Activated gamma-delta T cell treated with anti-CD3 and anti-CD28 coated beads, Interleukin-2, amount 50 U/mL, for 16 hours (primary cell): ENCODE measurements at regions not wholly inside any gene's neighbourhood (a gene's known extent, or its start where the extent isn't known, plus 50 kb on each side); places are given as distances from the start of the nearest gene placed in this dataset.
"Not testable (repeated sequence)": the region's sequence is repeated elsewhere in the genome, so short reads cannot be mapped to it uniquely, and the experiment has no call there.

Experiments used
- DNase-seq: peaks from one replicate; pipeline ENCODE4 v3.0.0-alpha.2; 2020; ENCODE audit warnings: low read depth

DNA sequence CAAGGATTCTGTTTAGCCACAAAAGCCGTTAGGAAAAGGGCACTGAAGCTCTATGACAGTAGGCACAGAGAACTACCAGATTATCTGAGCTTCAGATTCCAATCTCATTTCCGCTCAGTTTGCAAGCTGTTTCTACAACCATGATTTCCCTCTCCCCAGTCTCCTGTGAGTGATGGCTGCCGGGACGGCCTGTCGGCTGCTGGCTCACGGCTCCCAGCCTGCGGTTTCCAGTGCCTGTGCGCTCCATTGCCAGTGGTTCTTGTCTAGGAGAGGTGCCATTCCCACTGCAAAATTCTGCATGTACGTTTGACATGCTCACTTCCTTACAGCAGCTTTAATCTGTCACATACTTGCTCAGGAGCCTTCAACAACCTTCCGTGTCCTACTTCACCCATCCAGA lies 429.1 kb upstream of the FRG1 start:
- DNase-seq, result no peak

DNA sequence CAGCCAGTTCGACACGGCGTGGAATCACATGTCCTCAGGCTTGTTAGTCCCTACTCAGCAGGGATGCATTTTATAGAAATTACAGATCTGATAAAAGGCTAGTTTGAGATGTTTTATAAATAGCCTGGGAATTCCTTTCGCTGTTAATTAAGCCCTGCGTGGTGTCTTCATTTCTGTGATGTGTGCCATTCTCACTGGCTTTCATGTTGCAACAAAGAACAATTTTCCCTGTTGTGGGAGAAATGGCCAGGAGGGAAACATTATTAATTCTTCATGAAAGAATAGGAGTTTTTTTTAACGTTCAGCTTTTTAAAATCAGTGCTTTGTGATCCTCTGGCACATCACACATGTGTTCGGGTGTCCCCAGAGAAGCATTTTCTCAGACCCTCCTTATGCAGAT lies 427.3 kb upstream of the FRG1 start:
- no peak for DNase-seq

- no peak for DNase-seq
These were observed 426.5 kb upstream of the FRG1 start for GRCh38 chr4:189514209-189514608.

GRCh38 chr4:189516902-189517301 lies 423.8 kb upstream of the FRG1 start:
- no peak for DNase-seq

- no peak for DNase-seq
These were observed 421.5 kb upstream of the FRG1 start for GRCh38 chr4:189519186-189519585.

DNA sequence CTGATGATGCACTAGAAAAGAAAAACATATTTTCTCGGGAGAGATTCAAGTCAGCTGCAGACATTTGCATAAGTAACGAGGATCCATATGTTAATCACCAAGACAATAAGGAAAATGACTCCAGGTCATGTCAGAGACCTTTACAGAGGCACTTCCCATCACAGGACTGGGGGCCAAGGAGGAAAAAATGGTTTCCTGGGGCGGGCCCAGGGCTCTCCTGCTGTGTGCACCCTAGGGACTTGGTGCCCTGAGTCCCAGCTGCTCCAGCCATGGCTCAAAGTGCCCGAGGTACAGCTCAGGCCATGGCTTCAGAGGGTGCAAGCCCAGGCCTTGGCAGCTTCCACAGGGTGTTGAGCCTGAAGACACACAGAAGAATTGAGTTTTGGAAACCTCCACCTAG lies 415.4 kb upstream of the FRG1 start:
- DNase-seq, result no peak

- DNase-seq, result no peak
These were observed 409.8 kb upstream of the FRG1 start for GRCh38 chr4:189530848-189531247.

DNA sequence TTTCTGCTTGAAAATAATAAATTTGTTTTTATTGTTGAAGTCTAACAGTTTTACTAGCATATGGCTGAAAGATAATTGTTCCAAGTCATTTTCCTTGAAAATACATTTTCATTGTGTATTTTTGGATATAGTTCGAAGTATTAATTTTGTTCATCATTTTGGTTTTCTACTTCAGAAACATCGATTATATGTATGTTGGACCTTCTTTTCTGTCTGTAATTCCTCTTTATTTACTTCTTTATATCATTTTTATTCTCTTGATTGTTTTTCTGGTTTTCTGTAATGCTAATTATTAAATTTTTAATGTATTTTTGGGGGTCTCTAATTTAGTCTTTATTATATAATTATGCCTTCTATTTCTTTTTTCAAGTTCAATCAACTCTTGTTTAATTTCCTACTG lies 407.1 kb upstream of the FRG1 start:
- no peak for DNase-seq

DNA sequence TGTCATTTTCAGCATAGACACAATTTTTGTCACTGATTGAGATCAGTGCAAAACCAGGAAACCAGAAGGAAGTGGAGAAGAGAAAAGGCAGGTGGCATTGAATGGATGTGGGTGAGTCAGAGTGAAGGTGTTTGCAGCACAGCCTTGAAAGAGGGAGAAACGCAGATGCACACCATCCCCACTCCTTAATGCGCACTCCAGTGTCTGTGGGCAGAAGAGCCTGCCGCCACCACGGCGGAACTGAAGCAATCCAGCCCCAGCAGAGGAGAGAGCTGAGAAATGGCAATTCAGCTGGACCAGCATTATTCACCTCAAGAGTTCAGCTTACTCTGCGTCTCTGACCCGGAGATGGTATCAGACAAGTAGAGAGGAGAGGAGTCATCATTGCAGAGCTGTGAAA lies 393.1 kb upstream of the FRG1 start:
- DNase-seq, result no peak

DNA sequence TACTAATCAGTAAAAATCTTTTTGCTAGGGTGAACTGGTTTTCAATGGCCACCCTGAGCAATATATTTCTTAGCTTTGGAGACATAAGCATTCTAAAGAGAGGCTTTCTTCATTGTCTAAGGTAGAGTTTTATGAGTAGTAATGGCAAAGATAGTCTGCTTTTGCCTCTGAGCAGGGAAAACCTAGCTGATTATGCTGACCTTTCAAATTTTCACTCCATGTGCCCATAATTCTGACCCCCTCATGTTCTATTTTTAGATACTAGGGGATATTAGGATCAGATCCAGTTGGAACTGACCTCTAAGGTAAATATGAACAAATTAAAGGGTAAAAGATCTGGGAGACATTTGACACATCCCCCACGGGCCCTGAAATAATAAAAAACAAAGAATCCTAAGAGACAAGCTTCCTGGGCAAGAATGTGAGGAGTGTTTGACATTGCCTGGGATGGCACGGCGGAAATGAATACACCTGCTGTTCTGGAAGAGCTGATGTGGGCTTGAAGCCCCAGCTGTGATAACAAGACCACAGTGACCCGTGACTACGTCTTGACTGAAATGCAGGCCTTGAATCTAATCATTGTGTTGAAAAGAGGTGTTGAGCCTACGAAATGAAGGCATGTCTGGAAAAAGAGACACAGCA lies 392.1 kb upstream of the FRG1 start:
- no peak for DNase-seq

- not testable (repeated sequence) for DNase-seq
These were observed 388.6 kb upstream of the FRG1 start for GRCh38 chr4:189551931-189552670.

- DNase-seq, result not testable (repeated sequence)
These were observed 380.1 kb upstream of the FRG1 start for GRCh38 chr4:189560605-189561004.

- not testable (repeated sequence) for DNase-seq
These were observed 376.9 kb upstream of the FRG1 start for GRCh38 chr4:189563751-189564150.

DNA sequence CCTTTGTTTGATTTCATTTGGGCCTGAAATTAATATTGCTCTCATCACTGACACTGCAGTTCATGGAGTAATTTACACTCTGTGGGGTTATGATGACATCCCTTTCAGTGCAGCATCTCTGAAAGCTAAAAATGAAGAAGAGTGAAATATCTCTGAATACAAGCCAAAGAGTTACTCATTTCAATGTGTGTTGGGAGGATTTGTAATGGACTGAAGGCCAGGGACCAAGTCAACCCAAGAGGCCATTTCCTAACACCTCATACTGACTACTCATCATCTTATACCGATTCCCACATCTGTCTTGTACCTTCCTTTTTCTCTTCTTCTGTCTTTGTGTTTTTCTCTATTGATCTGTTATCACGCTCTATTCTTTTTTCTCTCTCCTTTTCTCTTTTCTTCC lies 374.4 kb upstream of the FRG1 start:
- not testable (repeated sequence) for DNase-seq

GRCh38 chr4:189566900-189567299 lies 373.8 kb upstream of the FRG1 start:
- DNase-seq, result not testable (repeated sequence)

DNA sequence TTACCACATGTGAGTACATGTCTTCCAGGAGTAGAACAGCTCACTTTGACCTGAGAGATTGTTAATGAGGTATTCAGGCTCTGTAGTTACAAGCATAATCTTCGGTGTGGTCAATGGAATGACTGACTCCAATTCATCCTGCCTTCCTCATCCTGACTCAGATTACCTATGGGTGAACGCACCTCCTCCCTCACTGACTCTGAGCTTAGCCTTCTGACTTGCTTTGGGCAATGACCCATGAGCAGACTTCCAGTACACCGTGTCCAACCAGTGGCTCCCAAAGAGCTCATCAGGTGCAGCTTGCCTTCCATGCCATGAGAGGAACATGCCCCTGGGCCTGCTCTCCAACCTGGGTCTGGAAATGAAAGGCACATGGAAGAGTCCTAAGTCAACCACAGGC lies 361.0 kb upstream of the FRG1 start:
- not testable (repeated sequence) for DNase-seq

DNA sequence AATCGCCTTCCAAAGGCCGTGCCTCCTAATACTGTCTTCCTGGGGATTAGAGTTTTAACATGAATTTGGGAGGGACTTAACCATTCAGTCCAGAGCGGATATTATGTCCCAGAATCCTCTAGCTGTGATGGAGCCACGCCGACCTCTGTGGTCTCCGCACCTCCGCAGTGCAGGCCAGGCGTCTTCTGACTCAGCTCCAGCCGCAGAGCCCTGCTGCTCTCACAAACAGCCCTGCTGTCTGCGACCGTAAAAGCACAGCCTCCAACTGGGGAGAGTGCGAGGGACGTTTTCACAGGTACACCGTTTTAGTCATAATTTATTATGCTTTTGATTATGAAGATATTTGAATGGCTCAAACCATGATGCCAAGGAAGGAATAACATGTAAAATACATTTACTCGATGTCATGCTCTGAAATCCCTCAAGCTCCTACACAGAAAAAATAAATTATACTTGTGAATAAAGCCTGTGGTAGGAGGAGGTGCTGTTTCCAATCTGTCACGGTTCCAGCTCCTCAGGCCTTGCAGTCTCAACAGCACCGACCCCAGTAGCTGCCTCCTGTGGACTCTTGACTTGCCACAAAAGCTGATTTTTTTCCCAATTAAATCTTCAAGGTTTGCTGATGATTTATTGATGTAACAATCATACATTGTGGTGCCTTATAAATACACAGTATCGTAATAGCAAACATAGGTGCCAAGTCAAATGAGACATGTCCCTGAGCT lies 353.6 kb upstream of the FRG1 start:
- DNase-seq, result not testable (repeated sequence)

GRCh38 chr4:189589201-189589600 lies 351.5 kb upstream of the FRG1 start:
- DNase-seq, result not testable (repeated sequence)

- DNase-seq, result no peak
These were observed 347.8 kb upstream of the FRG1 start for GRCh38 chr4:189592890-189593289.

- no peak for DNase-seq
These were observed 343.3 kb upstream of the FRG1 start for GRCh38 chr4:189597341-189597740.

DNA sequence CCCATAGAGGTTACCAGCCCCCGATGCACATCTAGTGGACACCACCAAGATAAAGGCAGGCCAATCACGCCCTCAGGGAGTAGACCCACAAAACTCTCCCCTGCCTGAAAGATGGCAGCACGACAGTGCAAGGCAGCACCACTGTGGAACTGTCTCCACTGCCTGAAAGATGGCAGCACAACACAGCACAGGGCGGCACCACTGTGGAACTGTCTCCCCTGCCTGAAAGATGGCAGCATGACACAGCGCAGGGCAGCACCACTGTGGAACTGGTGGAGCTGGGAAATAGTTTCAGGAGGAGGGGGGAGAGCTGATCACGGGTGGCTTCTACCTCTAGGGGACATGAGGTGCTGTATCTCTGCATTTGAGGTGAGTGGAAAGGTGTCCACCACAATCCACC lies 340.4 kb upstream of the FRG1 start:
- no peak for DNase-seq

DNA sequence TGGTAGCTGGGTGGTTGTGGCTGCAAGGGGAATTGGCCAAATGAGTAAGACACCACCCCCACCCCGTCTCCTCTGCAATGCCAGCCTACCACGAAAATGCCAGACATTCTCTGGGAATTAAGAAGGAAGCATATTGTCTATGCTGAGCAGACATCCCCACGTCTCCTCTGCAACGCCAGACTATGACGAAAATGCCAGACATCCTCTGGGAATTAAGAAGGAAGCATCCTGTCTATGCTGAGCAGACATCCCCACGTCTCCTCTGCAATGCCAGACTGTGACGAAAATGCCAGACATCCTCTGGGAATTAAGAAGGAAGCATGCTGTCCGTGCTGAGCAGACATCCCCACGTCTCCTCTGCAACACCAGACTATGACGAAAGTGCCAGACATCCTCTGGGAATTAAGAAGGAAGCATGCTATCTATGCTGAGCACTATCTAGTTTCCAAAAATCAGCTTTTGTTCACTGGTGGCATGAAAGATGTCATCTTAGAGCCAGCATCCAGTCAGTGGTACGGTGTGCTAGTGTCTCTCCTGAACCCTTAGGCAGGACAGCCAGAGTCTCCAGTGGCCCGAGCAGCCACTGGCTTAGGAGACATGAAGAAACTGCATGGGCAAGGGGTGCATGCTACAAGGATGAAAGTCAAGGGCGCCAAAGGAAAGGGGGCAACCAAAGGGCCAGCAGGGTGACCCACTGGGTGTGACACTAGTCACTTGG lies 339.8 kb upstream of the FRG1 start:
- no peak for DNase-seq

DNA sequence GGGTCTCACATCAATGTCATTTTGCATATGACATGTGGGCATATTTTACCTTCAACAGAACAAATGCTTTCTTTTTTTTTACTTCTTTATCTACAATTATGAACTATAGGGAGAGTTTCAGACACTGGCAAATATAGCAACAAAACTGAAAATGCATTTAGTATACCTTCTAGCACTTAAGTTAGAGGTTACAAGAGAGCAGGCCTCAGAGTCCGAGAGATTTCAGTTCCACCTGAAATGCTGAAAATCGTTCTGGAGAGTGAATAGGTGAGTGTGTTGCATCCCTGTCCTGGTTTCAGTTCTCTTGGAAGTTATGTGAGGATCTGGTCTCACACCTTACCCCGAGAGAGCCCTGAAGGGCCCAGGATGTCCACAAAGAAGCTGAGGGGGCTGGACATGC lies 337.8 kb upstream of the FRG1 start:
- not testable (repeated sequence) for DNase-seq
